Hepatocyte (in vitro differentiated cells): ENCODE measurements at regions not wholly inside any gene's neighbourhood (a gene's known extent, or its start where the extent isn't known, plus 50 kb on each side); places are given as distances from the start of the nearest gene placed in this dataset.

ENCODE experiments used
- CTCF ChIP-seq: fragments of 200-600 bp; sonication (generic); IDR thresholded peaks from 2 replicates; pipeline ENCODE4 v1.5.1; 2016; ENCODE audit warnings: antibody characterized with exemption, mild to moderate bottlenecking; ENCODE audit not compliant: poor library complexity
- EZH2 ChIP-seq: fragments of 200-600 bp; sonication (generic); IDR thresholded peaks from 2 replicates; pipeline ENCODE4 v1.6.1; 2016; ENCODE audit warnings: antibody characterized with exemption, mild to moderate bottlenecking, borderline replicate concordance

- TF ChIP-seq EZH2 (no peak), CTCF (no peak)
Measured at GRCh38 chr1:208343226-208343625, 99.0 kb upstream of the PLXNA2 start.
